Nephron progenitor cell (in vitro differentiated cells): ENCODE measurements at regions not wholly inside any gene's neighbourhood (a gene's known extent, or its start where the extent isn't known, plus 50 kb on each side); places are given as distances from the start of the nearest gene placed in this dataset.

ENCODE experiments used
- DNase-seq: peaks from one replicate; pipeline ENCODE4 v3.0.0; 2021
- H3K27ac Mint-ChIP-seq: 2 replicates; pipeline ENCODE4 v1.8.0; 2021; ENCODE audit warnings: mild to moderate bottlenecking, moderate library complexity, mixed read lengths
- H3K27me3 Mint-ChIP-seq: 2 replicates; pipeline ENCODE4 v1.8.0; 2021; ENCODE audit warnings: mild to moderate bottlenecking, low read depth, mixed read lengths; ENCODE audit not compliant: poor library complexity
- H3K36me3 Mint-ChIP-seq: 2 replicates; pipeline ENCODE4 v1.8.0; 2021; ENCODE audit warnings: low read depth, mixed read lengths
- H3K4me1 Mint-ChIP-seq: 2 replicates; pipeline ENCODE4 v1.8.0; 2021; ENCODE audit warnings: mixed read lengths
- H3K4me3 Mint-ChIP-seq: 2 replicates; pipeline ENCODE4 v1.8.0; 2021; ENCODE audit warnings: mild to moderate bottlenecking, moderate library complexity, mixed read lengths
- H3K9me3 Mint-ChIP-seq: 2 replicates; pipeline ENCODE4 v1.8.0; 2021; ENCODE audit warnings: mild to moderate bottlenecking, moderate library complexity, mixed read lengths
- TF ChIP-seq, protein P1 (sequence below): fragments of 200-600 bp; sonication (generic); IDR thresholded peaks from 2 replicates; pipeline ENCODE4 v1.5.0; 2021; ENCODE audit warnings: antibody characterized with exemption

GRCh38 chr6:63394656-63395308 is 75.0 kb upstream of the LGSN start:
- Mint-ChIP-seq H3K4me3 (no peak overlapping the region), H3K27me3 (peaks cover 10% of the 10 kb centered on the region), H3K36me3 (no peaks in the 10 kb centered on the region), H3K27ac (no peak overlapping the region), H3K9me3 (peaks cover 5% of the 10 kb centered on the region), H3K4me1 (no peaks in the 10 kb centered on the region)
- no peak for DNase-seq
- TF ChIP-seq, protein P1, sequence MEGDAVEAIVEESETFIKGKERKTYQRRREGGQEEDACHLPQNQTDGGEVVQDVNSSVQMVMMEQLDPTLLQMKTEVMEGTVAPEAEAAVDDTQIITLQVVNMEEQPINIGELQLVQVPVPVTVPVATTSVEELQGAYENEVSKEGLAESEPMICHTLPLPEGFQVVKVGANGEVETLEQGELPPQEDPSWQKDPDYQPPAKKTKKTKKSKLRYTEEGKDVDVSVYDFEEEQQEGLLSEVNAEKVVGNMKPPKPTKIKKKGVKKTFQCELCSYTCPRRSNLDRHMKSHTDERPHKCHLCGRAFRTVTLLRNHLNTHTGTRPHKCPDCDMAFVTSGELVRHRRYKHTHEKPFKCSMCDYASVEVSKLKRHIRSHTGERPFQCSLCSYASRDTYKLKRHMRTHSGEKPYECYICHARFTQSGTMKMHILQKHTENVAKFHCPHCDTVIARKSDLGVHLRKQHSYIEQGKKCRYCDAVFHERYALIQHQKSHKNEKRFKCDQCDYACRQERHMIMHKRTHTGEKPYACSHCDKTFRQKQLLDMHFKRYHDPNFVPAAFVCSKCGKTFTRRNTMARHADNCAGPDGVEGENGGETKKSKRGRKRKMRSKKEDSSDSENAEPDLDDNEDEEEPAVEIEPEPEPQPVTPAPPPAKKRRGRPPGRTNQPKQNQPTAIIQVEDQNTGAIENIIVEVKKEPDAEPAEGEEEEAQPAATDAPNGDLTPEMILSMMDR: no peak

DNA sequence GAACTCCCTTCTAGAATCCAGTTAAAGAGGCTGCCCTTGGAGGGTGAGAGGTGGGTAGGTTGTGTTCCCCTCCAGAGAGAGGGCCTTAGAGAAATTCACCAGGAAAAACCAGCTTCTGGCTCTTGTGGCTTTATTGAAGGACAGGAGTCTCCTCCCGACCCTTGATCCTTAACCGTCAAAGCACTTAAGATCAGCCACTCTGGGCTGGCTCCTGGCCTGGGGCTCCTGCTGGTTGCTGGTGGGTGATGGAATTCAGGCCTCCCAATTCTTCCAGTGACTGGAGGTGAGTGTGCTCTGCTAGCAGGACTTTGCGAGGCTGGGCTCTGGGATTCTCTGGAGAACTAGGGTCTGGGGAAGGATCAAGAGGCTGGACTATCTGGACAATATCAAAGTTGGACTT is 75.6 kb upstream of the LGSN start:
- no peak for DNase-seq
- peaks cover 14% of the 10 kb centered on the region for H3K27me3 Mint-ChIP-seq
- H3K27ac Mint-ChIP-seq: no peak overlapping the region
- H3K36me3 Mint-ChIP-seq: no peaks in the 10 kb centered on the region
- H3K9me3 Mint-ChIP-seq: peaks cover 5% of the 10 kb centered on the region
- H3K4me1 Mint-ChIP-seq: no peaks in the 10 kb centered on the region
- TF ChIP-seq, protein P1: no peak
- H3K4me3 Mint-ChIP-seq: no peak overlapping the region

- H3K27ac Mint-ChIP-seq: no peak overlapping the region
These were observed 83.9 kb upstream of the LGSN start for GRCh38 chr6:63403725-63404124.

DNA sequence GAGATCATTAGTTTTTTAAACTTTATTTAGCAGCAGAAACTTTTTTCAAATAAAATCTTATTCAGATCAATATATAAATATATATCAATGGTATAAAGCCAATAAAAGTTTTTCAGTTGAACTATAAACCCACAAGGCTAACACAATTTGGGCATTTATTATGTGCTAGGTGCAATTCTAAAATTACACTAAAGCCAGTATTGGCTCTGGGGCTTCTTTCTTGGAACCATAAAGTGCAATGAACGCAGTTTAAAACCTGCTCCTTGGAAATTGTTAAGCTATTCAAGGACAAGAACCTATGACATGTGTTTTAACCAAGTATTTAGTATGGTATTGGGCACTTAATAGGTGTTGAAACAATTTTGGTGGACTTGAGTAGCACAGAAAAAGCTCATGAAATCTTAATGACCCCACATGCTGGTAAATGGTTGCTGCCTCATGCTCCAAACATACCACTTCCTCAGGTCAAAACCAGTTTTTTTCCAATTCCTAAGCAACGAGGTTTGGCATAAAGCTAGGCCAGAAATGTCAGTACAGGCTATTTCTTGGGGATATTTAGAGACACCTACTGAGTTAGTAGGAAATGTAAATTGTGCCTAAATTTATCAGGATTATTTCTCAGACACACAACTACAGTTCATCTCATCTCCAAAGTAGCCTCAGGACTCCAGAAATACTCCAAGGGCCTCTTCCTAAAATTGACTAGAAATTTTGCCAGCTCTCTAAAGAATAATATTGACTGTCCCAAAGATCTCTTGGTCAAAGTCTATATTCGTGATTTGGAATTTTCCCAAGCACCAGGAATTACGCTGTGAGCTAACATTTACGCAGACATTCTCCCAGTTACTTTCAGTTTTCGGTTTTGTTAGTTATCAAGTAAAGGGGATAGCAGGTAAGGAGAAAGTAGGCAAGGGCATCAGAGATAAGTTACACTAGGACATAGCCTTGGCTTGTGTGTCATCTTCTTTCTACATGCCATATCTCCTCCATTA is 90.9 kb upstream of the LGSN start:
- Mint-ChIP-seq H3K27ac (no peak overlapping the region), H3K9me3 (peaks cover 3% of the 10 kb centered on the region), H3K4me1 (no peaks in the 10 kb centered on the region), H3K27me3 (peaks cover 10% of the 10 kb centered on the region), H3K36me3 (no peaks in the 10 kb centered on the region), H3K4me3 (no peak overlapping the region)
- DNase-seq: no peak
- TF ChIP-seq, protein P1: no peak

More at GRCh38 chr6:63403725-63404124, 83.9 kb upstream of the LGSN start:
- H3K36me3 Mint-ChIP-seq: no peaks in the 10 kb centered on the region
- no peak overlapping the region for H3K4me3 Mint-ChIP-seq
- no peaks in the 10 kb centered on the region for H3K4me1 Mint-ChIP-seq
- peaks cover 8% of the 10 kb centered on the region for H3K27me3 Mint-ChIP-seq
- DNase-seq: no peak
- H3K9me3 Mint-ChIP-seq: peaks cover 3% of the 10 kb centered on the region
- TF ChIP-seq, protein P1: no peak

- no peaks in the 10 kb centered on the region for H3K4me1 Mint-ChIP-seq
- H3K9me3 Mint-ChIP-seq: peaks cover 3% of the 10 kb centered on the region
- no peak overlapping the region for H3K27ac Mint-ChIP-seq
- H3K4me3 Mint-ChIP-seq: no peak overlapping the region
- H3K36me3 Mint-ChIP-seq: no peaks in the 10 kb centered on the region
- TF ChIP-seq, protein P1: no peak
- H3K27me3 Mint-ChIP-seq: peaks cover 11% of the 10 kb centered on the region
- DNase-seq: no peak
These were observed 95.5 kb upstream of the LGSN start for GRCh38 chr6:63415286-63415685.
